DMS 273 (cell line): ENCODE measurements at regions not wholly inside any gene's neighbourhood (a gene's known extent, or its start where the extent isn't known, plus 50 kb on each side); places are given as distances from the start of the nearest gene placed in this dataset.

Source experiments
- DNase-seq: peaks from one replicate; lab custom pipeline; 2025; ENCODE audit not compliant: unreplicated experiment; lab: John Stamatoyannopoulos, UW

- no peak for DNase-seq
Measured at GRCh38 chr6:19492636-19493405, 344.3 kb upstream of the ID4 start.

GRCh38 chr6:19501737-19502245 lies 335.4 kb upstream of the ID4 start:
- no peak for DNase-seq

GRCh38 chr6:19502301-19502700 lies 334.9 kb upstream of the ID4 start:
- DNase-seq, result no peak

- DNase-seq, result no peak
Measured at GRCh38 chr6:19515939-19516338, 321.2 kb upstream of the ID4 start.

- no peak for DNase-seq
Measured at GRCh38 chr6:19519941-19520340, 317.2 kb upstream of the ID4 start.

- DNase-seq, result peak; percentile 5
Measured at GRCh38 chr6:19524366-19525186, 312.6 kb upstream of the ID4 start.

GRCh38 chr6:19525673-19526072 lies 311.5 kb upstream of the ID4 start:
- no peak for DNase-seq

- DNase-seq, result no peak
Measured at GRCh38 chr6:19530188-19530587, 307.0 kb upstream of the ID4 start.

GRCh38 chr6:19535351-19535750 lies 301.8 kb upstream of the ID4 start:
- no peak for DNase-seq

GRCh38 chr6:19536838-19537237 lies 300.3 kb upstream of the ID4 start:
- DNase-seq, result no peak

- peak; percentile 93 for DNase-seq
Measured at GRCh38 chr6:19538096-19538495, 299.1 kb upstream of the ID4 start.

GRCh38 chr6:19547507-19547906 lies 289.7 kb upstream of the ID4 start:
- no peak for DNase-seq

- DNase-seq, result no peak
Measured at GRCh38 chr6:19549109-19549508, 288.1 kb upstream of the ID4 start.

GRCh38 chr6:19550380-19550779 lies 286.8 kb upstream of the ID4 start:
- no peak for DNase-seq

GRCh38 chr6:19551611-19552010 lies 285.6 kb upstream of the ID4 start:
- no peak for DNase-seq

- DNase-seq, result no peak
Measured at GRCh38 chr6:19552076-19552475, 285.1 kb upstream of the ID4 start.

GRCh38 chr6:19552588-19552987 lies 284.6 kb upstream of the ID4 start:
- DNase-seq, result no peak

GRCh38 chr6:19554356-19555225 lies 282.6 kb upstream of the ID4 start:
- peak; percentile 100 for DNase-seq

GRCh38 chr6:19557191-19557590 lies 280.0 kb upstream of the ID4 start:
- no peak for DNase-seq

GRCh38 chr6:19558201-19558600 lies 279.0 kb upstream of the ID4 start:
- DNase-seq, result peak; percentile 47

- no peak for DNase-seq
Measured at GRCh38 chr6:19558934-19559333, 278.2 kb upstream of the ID4 start.
